ES-I3 (cell line): ENCODE measurements at regions not wholly inside any gene's neighbourhood (a gene's known extent, or its start where the extent isn't known, plus 50 kb on each side); places are given as distances from the start of the nearest gene placed in this dataset.

Experiments used
- H3K36me3 ChIP-seq: 2 replicates; pipeline ENCODE4 v1.6.1; 2013; ENCODE audit warnings: mild to moderate bottlenecking, low read length, control low read depth, moderate library complexity; ENCODE audit not compliant: insufficient read depth
- H3K4me1 ChIP-seq: 2 replicates; pipeline ENCODE4 v1.6.1; 2013; ENCODE audit warnings: mild to moderate bottlenecking, control low read depth, low read length; ENCODE audit not compliant: insufficient read depth
- H3K9ac ChIP-seq: 2 replicates; pipeline ENCODE4 v1.6.1; 2013; ENCODE audit warnings: low read depth, mild to moderate bottlenecking, low read length, moderate library complexity
- H3K9me3 ChIP-seq: 2 replicates; pipeline ENCODE4 v1.6.1; 2013; ENCODE audit warnings: mild to moderate bottlenecking, low read length, moderate library complexity; ENCODE audit not compliant: control insufficient read depth, insufficient read depth

DNA sequence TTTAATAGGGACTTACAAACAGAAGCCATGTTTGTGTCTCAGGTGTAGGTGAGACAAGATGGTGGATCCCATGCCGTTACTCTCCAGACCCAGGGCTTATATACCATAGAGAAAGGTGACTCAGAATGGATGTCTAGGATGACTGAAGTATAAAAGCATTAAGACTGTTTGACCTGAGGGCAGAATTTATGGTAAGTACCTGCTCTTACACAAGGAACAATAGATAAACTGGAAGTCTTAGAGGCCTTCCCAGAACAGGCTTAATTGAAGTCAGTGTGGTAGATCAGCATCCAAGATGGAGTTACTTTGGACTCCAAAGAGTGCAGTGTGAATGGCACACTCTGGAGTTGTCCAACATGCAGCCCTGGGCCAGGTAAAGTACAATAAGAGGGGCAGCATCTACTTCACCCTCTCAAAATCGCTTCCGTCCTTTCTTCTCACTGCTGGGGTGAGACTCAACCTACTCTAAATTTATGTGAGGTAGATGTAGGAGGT is 387.0 kb upstream of the DDI1 start:
- H3K4me1 ChIP-seq: no peaks in the 10 kb centered on the region
- no peak overlapping the region for H3K9ac ChIP-seq
- no peaks in the 10 kb centered on the region for H3K36me3 ChIP-seq
- H3K9me3 ChIP-seq: peaks cover 13% of the 10 kb centered on the region; the same call in 1 of the 2 replicates

GRCh38 chr11:103650330-103650729 is 386.1 kb upstream of the DDI1 start:
- Histone ChIP-seq H3K9ac (no peak overlapping the region), H3K36me3 (no peaks in the 10 kb centered on the region)

GRCh38 chr11:103651341-103651998 is 385.0 kb upstream of the DDI1 start:
- Histone ChIP-seq H3K9me3 (peaks cover 13% of the 10 kb centered on the region; the same call in 1 of the 2 replicates), H3K4me1 (no peaks in the 10 kb centered on the region), H3K36me3 (no peaks in the 10 kb centered on the region), H3K9ac (no peak overlapping the region)

More at GRCh38 chr11:103650330-103650729, 386.1 kb upstream of the DDI1 start:
- peaks cover 13% of the 10 kb centered on the region; the same call in 1 of the 2 replicates for H3K9me3 ChIP-seq
- no peaks in the 10 kb centered on the region for H3K4me1 ChIP-seq

GRCh38 chr11:103652013-103652412 is 384.4 kb upstream of the DDI1 start:
- Histone ChIP-seq H3K9ac (no peak overlapping the region), H3K9me3 (peaks cover 13% of the 10 kb centered on the region; the same call in 1 of the 2 replicates), H3K36me3 (no peaks in the 10 kb centered on the region), H3K4me1 (no peaks in the 10 kb centered on the region)

- peaks cover 5% of the 10 kb centered on the region; the same call in 1 of the 2 replicates for H3K9me3 ChIP-seq
- H3K9ac ChIP-seq: no peak overlapping the region
- no peaks in the 10 kb centered on the region for H3K36me3 ChIP-seq
- no peaks in the 10 kb centered on the region for H3K4me1 ChIP-seq
Measured at GRCh38 chr11:103656382-103656781, 380.1 kb upstream of the DDI1 start.

- Histone ChIP-seq H3K4me1 (no peaks in the 10 kb centered on the region), H3K36me3 (no peaks in the 10 kb centered on the region), H3K9me3 (no peaks in the 10 kb centered on the region), H3K9ac (no peak overlapping the region)
Measured at GRCh38 chr11:103659206-103659618, 377.2 kb upstream of the DDI1 start.

- no peaks in the 10 kb centered on the region for H3K36me3 ChIP-seq
- no peaks in the 10 kb centered on the region for H3K4me1 ChIP-seq
- H3K9me3 ChIP-seq: no peaks in the 10 kb centered on the region
- H3K9ac ChIP-seq: no peak overlapping the region
Measured at GRCh38 chr11:103659743-103660142, 376.7 kb upstream of the DDI1 start.

DNA sequence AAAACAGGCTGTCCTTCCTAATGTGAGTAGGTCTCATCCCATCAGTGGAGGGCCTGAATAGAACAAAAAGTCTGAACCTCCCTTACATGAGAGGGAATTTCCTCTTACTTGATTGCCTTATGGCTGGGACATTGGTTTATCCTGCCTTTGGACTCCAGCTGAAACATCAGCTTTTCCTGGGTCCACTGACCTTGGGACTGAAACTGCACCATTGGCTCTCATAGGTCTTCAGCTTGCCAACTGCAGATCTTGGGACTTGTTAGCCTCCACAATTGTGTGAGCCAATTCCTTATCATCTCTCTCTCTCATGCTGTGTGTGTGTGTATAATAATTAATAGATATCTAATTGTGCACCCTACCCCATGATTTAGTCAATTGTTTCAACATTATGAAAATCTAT is 375.3 kb upstream of the DDI1 start:
- Histone ChIP-seq H3K36me3 (no peaks in the 10 kb centered on the region), H3K9ac (no peak overlapping the region), H3K9me3 (no peaks in the 10 kb centered on the region), H3K4me1 (no peaks in the 10 kb centered on the region)

GRCh38 chr11:103661991-103662390 is 374.4 kb upstream of the DDI1 start:
- no peaks in the 10 kb centered on the region for H3K4me1 ChIP-seq
- no peaks in the 10 kb centered on the region for H3K36me3 ChIP-seq
- no peaks in the 10 kb centered on the region for H3K9me3 ChIP-seq
- no peak overlapping the region for H3K9ac ChIP-seq

GRCh38 chr11:103662880-103663279 is 373.6 kb upstream of the DDI1 start:
- H3K4me1 ChIP-seq: no peaks in the 10 kb centered on the region
- H3K9me3 ChIP-seq: no peaks in the 10 kb centered on the region
- no peak overlapping the region for H3K9ac ChIP-seq
- H3K36me3 ChIP-seq: no peaks in the 10 kb centered on the region

DNA sequence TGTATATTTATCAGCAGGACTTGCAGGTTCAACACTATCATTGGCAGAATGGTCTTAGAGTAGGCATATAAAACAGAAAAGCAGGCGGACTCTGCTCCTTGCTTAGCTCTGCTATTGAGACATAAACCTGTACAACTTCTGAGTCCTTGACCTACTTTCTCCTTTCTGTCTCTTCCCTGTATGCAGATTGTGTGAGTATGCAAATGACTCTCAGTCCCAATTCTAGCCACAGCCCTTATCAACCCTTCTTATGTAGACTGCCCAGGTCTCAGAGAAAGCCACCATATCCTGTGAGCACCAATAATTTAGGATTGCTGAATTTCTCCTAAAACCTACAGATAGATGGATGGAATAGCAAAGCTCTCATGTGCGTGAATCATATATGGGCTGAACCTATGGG is 367.6 kb upstream of the DDI1 start:
- Histone ChIP-seq H3K9me3 (no peaks in the 10 kb centered on the region), H3K9ac (no peak overlapping the region), H3K36me3 (no peaks in the 10 kb centered on the region), H3K4me1 (no peaks in the 10 kb centered on the region)

DNA sequence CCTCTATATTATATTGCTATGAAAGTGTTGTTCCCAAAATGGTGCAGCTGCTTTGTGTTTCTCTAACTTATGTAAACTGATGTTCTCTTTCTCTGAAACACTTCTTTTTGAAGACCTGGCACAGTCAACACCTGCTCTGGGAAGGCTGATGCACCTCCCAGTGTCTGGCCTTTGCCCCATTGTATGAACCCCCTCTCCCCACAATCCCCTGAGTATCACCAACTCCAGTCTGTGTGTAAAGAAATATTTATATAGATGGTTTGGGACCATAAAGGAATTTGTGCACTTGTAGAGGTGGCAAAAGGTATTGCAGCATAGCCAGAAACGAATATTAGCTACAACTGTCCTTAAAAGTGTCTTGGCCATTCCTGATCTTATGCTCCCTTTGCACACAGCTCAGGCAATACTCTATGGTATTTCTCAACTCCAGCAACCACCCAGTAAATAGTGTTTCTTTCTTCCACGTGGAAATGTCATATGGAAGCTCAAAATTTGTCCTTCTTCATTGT is 365.2 kb upstream of the DDI1 start:
- Histone ChIP-seq H3K36me3 (no peaks in the 10 kb centered on the region), H3K9me3 (no peaks in the 10 kb centered on the region)

DNA sequence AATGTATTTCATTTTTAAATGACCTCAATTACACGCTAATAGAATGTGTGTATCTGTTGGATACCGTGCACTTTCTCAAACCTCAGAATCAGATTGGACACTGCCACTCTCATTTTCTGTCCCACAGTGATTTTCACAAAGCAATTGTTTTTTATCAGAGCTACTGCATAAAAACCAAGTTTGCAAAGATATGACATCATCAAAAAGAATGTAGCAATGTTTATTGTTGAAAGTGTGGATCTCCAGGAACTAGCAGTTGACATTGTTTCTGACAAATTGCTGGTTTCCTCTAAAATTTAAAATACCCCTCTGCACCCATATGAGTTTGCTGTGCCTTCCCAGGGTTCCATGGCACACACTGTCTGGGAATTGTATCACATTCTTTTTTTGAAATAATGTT is 362.7 kb upstream of the DDI1 start:
- no peak overlapping the region for H3K9ac ChIP-seq
- H3K36me3 ChIP-seq: no peaks in the 10 kb centered on the region
- no peaks in the 10 kb centered on the region for H3K4me1 ChIP-seq
- no peaks in the 10 kb centered on the region for H3K9me3 ChIP-seq

More for the DNA sequence above, 365.2 kb upstream of the DDI1 start:
- Histone ChIP-seq H3K4me1 (no peaks in the 10 kb centered on the region), H3K9ac (no peak overlapping the region)

DNA sequence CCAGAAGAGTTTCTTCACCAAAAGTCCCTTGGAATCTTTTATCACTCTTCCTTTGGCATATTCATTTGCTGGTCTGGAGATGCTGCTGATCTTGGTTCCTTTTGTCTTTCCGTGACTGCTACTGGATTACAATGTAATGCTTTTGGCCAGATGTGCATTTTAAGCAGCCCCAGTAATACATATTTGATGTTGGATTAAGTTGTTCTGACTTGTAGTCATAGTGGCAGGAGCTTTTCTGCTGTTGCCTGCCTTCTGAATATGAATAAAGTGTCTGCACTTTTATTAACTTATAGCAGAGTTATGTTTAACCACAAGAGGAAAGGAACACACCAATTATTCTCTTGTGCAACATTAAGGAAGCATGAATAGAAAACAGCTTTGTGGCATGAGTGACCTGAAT is 360.0 kb upstream of the DDI1 start:
- no peak overlapping the region for H3K9ac ChIP-seq
- H3K36me3 ChIP-seq: no peaks in the 10 kb centered on the region
- H3K4me1 ChIP-seq: no peaks in the 10 kb centered on the region
- H3K9me3 ChIP-seq: no peaks in the 10 kb centered on the region

DNA sequence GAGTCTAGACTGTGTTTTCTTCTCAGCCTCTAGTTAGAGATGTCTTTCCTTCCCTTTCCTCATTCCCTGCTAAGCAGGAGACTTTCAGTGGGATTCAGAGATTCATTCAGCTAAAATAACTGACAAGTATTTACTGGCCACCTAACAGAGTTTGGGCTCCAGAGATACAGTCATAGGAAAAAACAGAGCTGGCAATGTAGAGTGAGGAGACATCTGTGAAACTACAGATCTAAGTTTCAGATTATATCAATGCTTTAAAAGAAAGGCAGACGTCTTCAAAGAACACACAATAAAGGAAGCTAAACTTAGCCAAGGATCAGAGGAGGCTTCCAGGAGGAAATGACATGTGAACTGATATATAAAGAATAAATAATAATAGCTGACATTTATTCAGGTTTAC is 355.6 kb upstream of the DDI1 start:
- Histone ChIP-seq H3K36me3 (no peaks in the 10 kb centered on the region), H3K9me3 (no peaks in the 10 kb centered on the region), H3K4me1 (peaks cover 6% of the 10 kb centered on the region), H3K9ac (no peak overlapping the region)
